ENCODE measurements at regions not wholly inside any gene's neighbourhood (a gene's known extent, or its start where the extent isn't known, plus 50 kb on each side); places are given as distances from the start of the nearest gene placed in this dataset.

- ChIA-PET CTCF (interaction anchor here (0.6 kb wide), 2 partner anchors 216 to 706 kb away, joined by 3 to 5 read pairs; no protein-coding TSS in a partner anchor), POLR2A (no interaction called here)
- Mint-ChIP-seq H3K4me3 (ENCODE audit: unreplicated experiment) (no peak overlapping the region), H3K4me1 (ENCODE audit: insufficient read depth, unreplicated experiment) (no peaks in the 10 kb centered on the region), H3K36me3 (ENCODE audit: insufficient read depth, unreplicated experiment) (no peaks in the 10 kb centered on the region), H3K27ac (ENCODE audit: low read depth, unreplicated experiment) (no peak overlapping the region), H3K9me3 (ENCODE audit: unreplicated experiment) (peaks cover 29% of the 10 kb centered on the region), H3K27me3 (ENCODE audit: insufficient read depth, unreplicated experiment) (no peaks in the 10 kb centered on the region)
- no peak for DNase-seq (ENCODE audit: unreplicated experiment)
- BruUV-seq (replicated peaks), result no TSS peak
- intact Hi-C loops (cut with micrococcal nuclease), result no loop called here
- TF ChIP-seq, protein P1, sequence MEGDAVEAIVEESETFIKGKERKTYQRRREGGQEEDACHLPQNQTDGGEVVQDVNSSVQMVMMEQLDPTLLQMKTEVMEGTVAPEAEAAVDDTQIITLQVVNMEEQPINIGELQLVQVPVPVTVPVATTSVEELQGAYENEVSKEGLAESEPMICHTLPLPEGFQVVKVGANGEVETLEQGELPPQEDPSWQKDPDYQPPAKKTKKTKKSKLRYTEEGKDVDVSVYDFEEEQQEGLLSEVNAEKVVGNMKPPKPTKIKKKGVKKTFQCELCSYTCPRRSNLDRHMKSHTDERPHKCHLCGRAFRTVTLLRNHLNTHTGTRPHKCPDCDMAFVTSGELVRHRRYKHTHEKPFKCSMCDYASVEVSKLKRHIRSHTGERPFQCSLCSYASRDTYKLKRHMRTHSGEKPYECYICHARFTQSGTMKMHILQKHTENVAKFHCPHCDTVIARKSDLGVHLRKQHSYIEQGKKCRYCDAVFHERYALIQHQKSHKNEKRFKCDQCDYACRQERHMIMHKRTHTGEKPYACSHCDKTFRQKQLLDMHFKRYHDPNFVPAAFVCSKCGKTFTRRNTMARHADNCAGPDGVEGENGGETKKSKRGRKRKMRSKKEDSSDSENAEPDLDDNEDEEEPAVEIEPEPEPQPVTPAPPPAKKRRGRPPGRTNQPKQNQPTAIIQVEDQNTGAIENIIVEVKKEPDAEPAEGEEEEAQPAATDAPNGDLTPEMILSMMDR (IDR thresholded peaks at IDR 0.05; ENCODE audit: unreplicated experiment), result no peak
Measured at GRCh38 chr4:22986881-22987280, 294.1 kb downstream of the GBA3 start.

DNA sequence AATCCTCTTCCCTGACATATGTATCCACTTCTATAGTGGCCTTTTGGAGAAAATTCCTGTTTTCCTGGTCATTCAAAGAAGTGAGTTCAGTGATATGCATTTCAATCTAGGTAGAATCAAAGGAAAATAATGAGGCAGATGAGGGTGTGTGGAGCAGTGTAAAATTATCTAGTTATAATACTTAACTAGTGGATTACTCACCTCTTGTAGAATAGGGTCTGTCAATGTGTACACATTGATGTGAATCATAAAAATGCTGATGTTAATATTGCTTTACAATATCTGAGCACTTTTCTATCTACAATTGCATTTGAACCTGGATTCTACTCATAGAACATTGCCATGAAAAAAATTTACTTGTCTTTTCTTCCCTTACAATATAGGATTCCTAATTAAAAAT lies 293.5 kb downstream of the GBA3 start:
- Mint-ChIP-seq H3K36me3 (ENCODE audit: insufficient read depth, unreplicated experiment) (no peaks in the 10 kb centered on the region), H3K4me1 (ENCODE audit: insufficient read depth, unreplicated experiment) (no peaks in the 10 kb centered on the region), H3K27ac (ENCODE audit: low read depth, unreplicated experiment) (no peak overlapping the region), H3K9me3 (ENCODE audit: unreplicated experiment) (peaks cover 35% of the 10 kb centered on the region), H3K27me3 (ENCODE audit: insufficient read depth, unreplicated experiment) (no peaks in the 10 kb centered on the region), H3K4me3 (ENCODE audit: unreplicated experiment) (no peak overlapping the region)
- no TSS peak for BruUV-seq (replicated peaks)
- ChIA-PET POLR2A (no interaction called here), CTCF (interaction anchor here (0.6 to 0.9 kb wide), 4 partner anchors 11 to 707 kb away, joined by 3 to 5 read pairs (median 4); no protein-coding TSS in a partner anchor)
- intact Hi-C loops (cut with micrococcal nuclease), result no loop called here
- TF ChIP-seq, protein P1 (IDR thresholded peaks at IDR 0.05; ENCODE audit: unreplicated experiment), result no peak
- DNase-seq (ENCODE audit: unreplicated experiment), result no peak

- TF ChIP-seq, protein P1 (IDR thresholded peaks at IDR 0.05; ENCODE audit: unreplicated experiment), result no peak
- Mint-ChIP-seq H3K9me3 (ENCODE audit: unreplicated experiment) (peaks cover 37% of the 10 kb centered on the region), H3K27me3 (ENCODE audit: insufficient read depth, unreplicated experiment) (no peaks in the 10 kb centered on the region), H3K4me1 (ENCODE audit: insufficient read depth, unreplicated experiment) (no peaks in the 10 kb centered on the region), H3K4me3 (ENCODE audit: unreplicated experiment) (no peak overlapping the region), H3K27ac (ENCODE audit: low read depth, unreplicated experiment) (no peak overlapping the region), H3K36me3 (ENCODE audit: insufficient read depth, unreplicated experiment) (no peaks in the 10 kb centered on the region)
- intact Hi-C loops (cut with micrococcal nuclease), result no loop called here
- BruUV-seq (replicated peaks), result no TSS peak
- ChIA-PET POLR2A (no interaction called here), CTCF (no interaction called here)
- DNase-seq (ENCODE audit: unreplicated experiment), result no peak
Measured at GRCh38 chr4:22984390-22984789, 291.7 kb downstream of the GBA3 start.

- Mint-ChIP-seq H3K27me3 (ENCODE audit: insufficient read depth, unreplicated experiment) (no peaks in the 10 kb centered on the region), H3K36me3 (ENCODE audit: insufficient read depth, unreplicated experiment) (no peaks in the 10 kb centered on the region), H3K9me3 (ENCODE audit: unreplicated experiment) (peaks cover 29% of the 10 kb centered on the region), H3K4me1 (ENCODE audit: insufficient read depth, unreplicated experiment) (no peaks in the 10 kb centered on the region), H3K27ac (ENCODE audit: low read depth, unreplicated experiment) (no peak overlapping the region), H3K4me3 (ENCODE audit: unreplicated experiment) (no peak overlapping the region)
- TF ChIP-seq, protein P1 (IDR thresholded peaks at IDR 0.05; ENCODE audit: unreplicated experiment), result no peak
- intact Hi-C loops (cut with micrococcal nuclease), result no loop called here
- POLR2A ChIA-PET, result no interaction called here
- no TSS peak for BruUV-seq (replicated peaks)
- DNase-seq (ENCODE audit: unreplicated experiment), result no peak
- CTCF ChIA-PET, result interaction anchor here (0.6 kb wide), 1 partner anchor 18 kb away, joined by 3 read pairs; no protein-coding TSS in a partner anchor
Measured at GRCh38 chr4:22978656-22979055, 285.9 kb downstream of the GBA3 start.
